ENCODE measurements at regions not wholly inside any gene's neighbourhood (a gene's known extent, or its start where the extent isn't known, plus 50 kb on each side); places are given as distances from the start of the nearest gene placed in this dataset.

DNA sequence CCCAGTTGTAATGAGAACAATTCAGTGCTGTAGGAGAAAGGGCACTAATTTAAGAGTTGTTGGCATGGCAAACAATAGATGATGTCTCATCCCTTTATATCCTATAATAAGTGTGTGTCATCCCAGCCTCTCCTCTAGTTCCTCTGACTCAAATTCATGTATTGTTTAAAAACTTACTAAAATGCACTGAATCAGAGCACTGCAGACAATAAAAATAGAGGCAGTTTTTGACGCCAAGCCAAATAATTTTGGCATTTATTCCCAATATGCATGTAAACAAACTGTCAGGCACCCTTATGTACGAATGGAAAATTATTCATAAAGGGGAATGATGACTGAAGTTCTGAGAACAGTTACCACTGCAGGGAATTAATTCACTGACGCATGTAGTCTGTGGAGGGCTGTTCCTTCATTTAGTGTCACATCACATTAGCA, 57.9 kb upstream of the TMX1 start:
- Histone ChIP-seq H3K27ac (ENCODE audit: low read depth in 2 of 2, low read length in 2 of 2) (no peak overlapping the region), H3K36me3 (ENCODE audit: control insufficient read depth in 2 of 2, insufficient read depth in 2 of 2, low read length in 2 of 2) (no peaks in the 10 kb centered on the region), H3K4me3 (ENCODE audit: low read length in 2 of 2) (no peak overlapping the region), H3K4me1 (ENCODE audit: control insufficient read depth in 2 of 2, insufficient read depth in 2 of 2, low read length in 2 of 2) (no peaks in the 10 kb centered on the region), H3K9ac (ENCODE audit: low read depth in 1 of 2, low read length in 2 of 2) (no peak overlapping the region), H3K27me3 (ENCODE audit: control insufficient read depth in 2 of 2, insufficient read depth in 2 of 2, low read length in 2 of 2) (no peaks in the 10 kb centered on the region), H3K9me3 (ENCODE audit: control insufficient read depth in 2 of 2, low read length in 2 of 2) (no peaks in the 10 kb centered on the region)

DNA sequence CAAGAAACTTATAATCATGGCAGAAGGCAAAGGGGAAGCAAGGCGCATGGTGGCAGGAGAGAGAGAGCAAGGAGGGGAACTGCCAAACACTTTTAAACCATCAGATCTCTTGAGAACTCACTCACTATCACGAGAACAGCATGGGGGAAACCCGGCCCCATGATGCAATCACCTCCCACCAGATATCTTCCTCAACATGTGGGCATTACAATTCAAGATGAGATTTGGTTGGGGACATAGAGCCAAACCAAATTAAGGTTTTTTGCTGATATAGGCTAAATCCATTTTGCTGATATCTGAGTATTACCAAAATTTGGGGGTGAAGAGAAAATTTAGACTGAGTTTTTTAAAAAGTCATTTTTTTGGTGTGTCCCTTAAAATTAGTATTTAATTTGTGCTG, 54.9 kb upstream of the TMX1 start:
- Histone ChIP-seq H3K9ac (ENCODE audit: low read depth in 1 of 2, low read length in 2 of 2) (no peak overlapping the region), H3K27ac (ENCODE audit: low read depth in 2 of 2, low read length in 2 of 2) (no peak overlapping the region), H3K9me3 (ENCODE audit: control insufficient read depth in 2 of 2, low read length in 2 of 2) (no peaks in the 10 kb centered on the region), H3K27me3 (ENCODE audit: control insufficient read depth in 2 of 2, insufficient read depth in 2 of 2, low read length in 2 of 2) (no peaks in the 10 kb centered on the region), H3K36me3 (ENCODE audit: control insufficient read depth in 2 of 2, insufficient read depth in 2 of 2, low read length in 2 of 2) (no peaks in the 10 kb centered on the region), H3K4me1 (ENCODE audit: control insufficient read depth in 2 of 2, insufficient read depth in 2 of 2, low read length in 2 of 2) (peaks cover 0 to under 1% of the 10 kb centered on the region in 2 donors), H3K4me3 (ENCODE audit: low read length in 2 of 2) (no peak overlapping the region)

DNA sequence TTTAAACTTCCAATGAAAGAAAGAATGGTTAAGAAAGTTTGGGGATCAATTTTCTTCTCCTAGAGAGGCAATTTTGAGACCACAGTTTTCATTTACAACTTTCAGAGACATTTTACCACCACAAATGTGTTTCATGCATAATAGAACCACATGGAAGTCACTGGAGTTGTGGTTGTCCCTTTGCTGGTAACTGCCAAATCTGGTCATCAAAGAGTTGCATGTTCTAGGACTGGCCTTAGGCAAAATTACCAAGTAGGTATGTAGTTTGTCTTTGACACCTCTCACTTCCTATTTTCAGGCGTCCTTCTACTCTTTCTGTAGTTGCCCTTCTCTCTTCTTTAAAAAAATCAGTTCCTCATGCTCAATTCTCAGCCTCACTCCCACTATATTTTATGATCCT, 54.3 kb upstream of the TMX1 start:
- no peak overlapping the region for H3K4me3 ChIP-seq (ENCODE audit: low read length in 2 of 2)

DNA sequence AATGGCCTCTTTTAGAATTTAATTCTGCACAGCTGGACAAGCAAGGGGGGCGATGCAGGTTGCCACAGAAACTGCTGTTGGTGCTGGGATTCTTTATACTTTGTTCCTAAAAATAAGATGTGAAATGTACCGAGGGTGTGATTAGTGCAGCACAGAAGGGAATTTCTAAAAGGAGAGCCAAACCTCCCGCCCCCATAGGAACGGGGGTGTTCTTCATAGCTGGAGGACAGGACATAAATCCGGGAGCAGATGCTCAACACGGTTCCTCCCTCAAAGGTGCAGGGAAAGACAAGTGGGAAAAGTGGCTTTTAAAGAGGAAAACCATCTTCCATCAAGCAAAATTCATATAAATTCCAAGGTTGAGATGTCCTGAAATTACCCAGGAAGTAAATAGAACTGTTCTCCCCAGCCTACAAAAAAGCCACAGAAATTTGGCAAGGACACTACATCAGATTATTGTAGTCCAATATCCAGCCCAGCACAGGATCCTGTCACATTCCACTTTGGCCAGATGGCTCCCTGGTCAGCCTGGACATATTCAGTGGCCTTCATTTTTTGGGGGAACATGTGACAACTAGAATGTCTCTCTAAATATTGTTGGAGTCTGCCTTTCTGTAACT, 51.4 kb upstream of the TMX1 start:
- Histone ChIP-seq H3K36me3 (ENCODE audit: control insufficient read depth in 2 of 2, insufficient read depth in 2 of 2, low read length in 2 of 2) (no peaks in the 10 kb centered on the region), H3K9ac (ENCODE audit: low read depth in 1 of 2, low read length in 2 of 2) (no peak overlapping the region), H3K4me1 (ENCODE audit: control insufficient read depth in 2 of 2, insufficient read depth in 2 of 2, low read length in 2 of 2) (peaks cover 0 to 4% of the 10 kb centered on the region in 2 donors), H3K4me3 (ENCODE audit: low read length in 2 of 2) (no peak overlapping the region), H3K27me3 (ENCODE audit: control insufficient read depth in 2 of 2, insufficient read depth in 2 of 2, low read length in 2 of 2) (no peaks in the 10 kb centered on the region), H3K27ac (ENCODE audit: low read depth in 2 of 2, low read length in 2 of 2) (no peak overlapping the region), H3K9me3 (ENCODE audit: control insufficient read depth in 2 of 2, low read length in 2 of 2) (no peaks in the 10 kb centered on the region)

More for the DNA sequence above, 54.3 kb upstream of the TMX1 start:
- Histone ChIP-seq H3K27me3 (ENCODE audit: control insufficient read depth in 2 of 2, insufficient read depth in 2 of 2, low read length in 2 of 2) (no peaks in the 10 kb centered on the region), H3K9me3 (ENCODE audit: control insufficient read depth in 2 of 2, low read length in 2 of 2) (no peaks in the 10 kb centered on the region), H3K27ac (ENCODE audit: low read depth in 2 of 2, low read length in 2 of 2) (no peak overlapping the region), H3K4me1 (ENCODE audit: control insufficient read depth in 2 of 2, insufficient read depth in 2 of 2, low read length in 2 of 2) (peaks cover 0 to 4% of the 10 kb centered on the region in 2 donors), H3K9ac (ENCODE audit: low read depth in 1 of 2, low read length in 2 of 2) (no peak overlapping the region), H3K36me3 (ENCODE audit: control insufficient read depth in 2 of 2, insufficient read depth in 2 of 2, low read length in 2 of 2) (no peaks in the 10 kb centered on the region)

DNA sequence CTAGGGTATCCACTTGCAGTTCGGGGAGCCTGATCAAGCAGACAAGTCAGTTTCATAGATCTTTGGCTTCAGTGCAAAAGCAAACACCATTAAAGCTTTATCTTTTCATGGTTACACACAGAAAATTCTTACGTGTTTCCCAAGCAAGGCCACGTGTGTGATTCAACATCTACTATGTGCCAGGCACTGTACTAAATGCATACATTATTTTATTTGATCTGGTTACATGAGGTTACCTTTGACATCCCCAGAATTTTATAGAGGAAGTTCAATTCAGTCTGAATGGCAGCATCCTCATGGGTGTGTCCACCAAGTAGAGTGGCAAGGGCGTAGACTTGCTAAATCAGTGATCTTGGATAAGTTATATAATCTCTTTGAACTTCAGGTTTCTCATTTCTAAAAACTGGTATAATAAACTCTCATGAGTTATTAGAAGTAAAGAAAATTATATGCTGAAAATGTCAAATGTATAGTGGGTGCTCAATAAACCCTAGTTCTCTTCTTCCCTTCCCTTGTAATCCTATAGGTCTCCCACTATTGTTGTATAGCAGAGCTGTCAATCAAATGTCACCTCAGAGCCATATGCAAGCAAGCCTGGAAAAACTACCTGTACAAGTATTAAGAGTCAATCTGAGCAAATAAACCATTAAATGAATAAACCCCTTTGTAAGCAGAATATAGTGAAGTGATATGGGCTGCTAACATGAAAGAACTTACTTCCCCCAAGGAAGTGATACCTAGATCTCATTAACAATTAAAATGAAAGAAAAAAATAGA, 50.3 kb upstream of the TMX1 start:
- no peak overlapping the region for H3K9ac ChIP-seq (ENCODE audit: low read depth in 1 of 2, low read length in 2 of 2)
- no peaks in the 10 kb centered on the region for H3K9me3 ChIP-seq (ENCODE audit: control insufficient read depth in 2 of 2, low read length in 2 of 2)
- no peak overlapping the region for H3K4me3 ChIP-seq (ENCODE audit: low read length in 2 of 2)
- H3K27ac ChIP-seq (ENCODE audit: low read depth in 2 of 2, low read length in 2 of 2), result no peak overlapping the region
- peaks cover 0 to 4% of the 10 kb centered on the region in 2 donors for H3K4me1 ChIP-seq (ENCODE audit: control insufficient read depth in 2 of 2, insufficient read depth in 2 of 2, low read length in 2 of 2)
- H3K27me3 ChIP-seq (ENCODE audit: control insufficient read depth in 2 of 2, insufficient read depth in 2 of 2, low read length in 2 of 2), result no peaks in the 10 kb centered on the region
- no peaks in the 10 kb centered on the region for H3K36me3 ChIP-seq (ENCODE audit: control insufficient read depth in 2 of 2, insufficient read depth in 2 of 2, low read length in 2 of 2)

Data from mucosa of rectum (tissue), 2 donors.